Activated T-helper 17 cell treated with anti-CD3 and anti-CD28 coated beads, Interleukin-2, amount 50 U/mL, for 72 hours (primary cell): ENCODE measurements at regions not wholly inside any gene's neighbourhood (a gene's known extent, or its start where the extent isn't known, plus 50 kb on each side); places are given as distances from the start of the nearest gene placed in this dataset.
A peak's percentile ranks its signal among the peaks of the same experiment; 100 is the strongest.
"Not testable (repeated sequence)": the region's sequence is repeated elsewhere in the genome, so short reads cannot be mapped to it uniquely, and the experiment has no call there.

Experiments used
- ATAC-seq: fragments of 150-1000 bp; cut with Tn5 transposase; replicated peaks from 2 replicates; pipeline ENCODE4 v1.10.0; 2021; ENCODE audit warnings: mild to moderate bottlenecking, moderate library complexity
- H3K27ac Mint-ChIP-seq: one replicate; pipeline ENCODE4 v1.8.0; 2022; ENCODE audit warnings: mixed read lengths
- H3K27me3 Mint-ChIP-seq: one replicate; pipeline ENCODE4 v1.8.0; 2022; ENCODE audit warnings: mixed read lengths
- H3K36me3 Mint-ChIP-seq: one replicate; pipeline ENCODE4 v1.8.0; 2022; ENCODE audit warnings: low read depth, mild to moderate bottlenecking, mixed read lengths
- H3K4me1 Mint-ChIP-seq: one replicate; pipeline ENCODE4 v1.8.0; 2022; ENCODE audit warnings: mixed read lengths
- H3K4me3 Mint-ChIP-seq: one replicate; pipeline ENCODE4 v1.8.0; 2022; ENCODE audit warnings: mild to moderate bottlenecking, mixed read lengths
- H3K9me3 Mint-ChIP-seq: one replicate; pipeline ENCODE4 v1.8.0; 2022; ENCODE audit warnings: mixed read lengths

DNA sequence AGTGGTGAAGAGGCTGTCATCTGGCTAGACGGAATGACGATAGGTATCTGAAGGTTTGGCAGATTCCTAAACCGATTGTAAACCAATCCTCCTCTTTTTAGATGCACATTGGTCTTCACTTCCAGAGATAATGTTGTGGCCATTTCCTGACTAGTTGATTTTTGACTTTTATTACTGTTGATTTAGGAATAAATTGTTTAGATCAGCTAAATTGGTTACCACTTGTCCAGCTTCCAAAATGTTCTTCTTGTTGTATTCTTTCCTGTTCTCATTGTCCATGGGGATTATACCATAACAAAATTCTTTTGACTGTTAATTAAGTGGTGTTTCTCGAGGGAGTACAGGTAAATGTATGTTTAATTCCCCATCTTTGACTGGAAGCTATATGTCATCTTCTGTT is 119.7 kb downstream of the MACROH2A1 start:
- no peaks in the 10 kb centered on the region for H3K4me1 Mint-ChIP-seq
- H3K27ac Mint-ChIP-seq = no peak overlapping the region
- no peak for ATAC-seq
- no peaks in the 10 kb centered on the region for H3K9me3 Mint-ChIP-seq
- peaks cover 9% of the 10 kb centered on the region for H3K27me3 Mint-ChIP-seq
- no peaks in the 10 kb centered on the region for H3K36me3 Mint-ChIP-seq
- H3K4me3 Mint-ChIP-seq = no peak overlapping the region

DNA sequence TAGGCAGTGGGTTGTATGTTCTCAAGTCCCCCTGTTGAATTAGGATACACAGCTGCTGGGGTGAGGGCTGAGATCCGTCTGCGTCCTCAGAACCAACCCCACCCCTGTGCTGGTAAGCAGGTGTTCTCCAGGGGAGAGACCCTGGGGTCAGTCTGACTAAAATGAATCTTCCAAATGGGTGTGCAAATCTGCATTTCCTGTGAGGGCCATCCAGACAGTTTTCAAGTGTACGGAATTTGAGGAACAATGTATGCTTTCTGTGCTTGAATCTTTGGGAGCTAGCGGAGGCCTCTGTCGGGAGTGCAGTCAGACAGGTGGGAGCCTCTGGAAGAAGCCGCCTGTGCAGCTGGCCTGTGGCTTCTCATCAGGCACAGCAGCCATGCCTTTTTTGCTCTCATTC is 122.9 kb downstream of the MACROH2A1 start:
- Mint-ChIP-seq H3K27ac (no peak overlapping the region), H3K27me3 (peaks cover 9% of the 10 kb centered on the region), H3K4me3 (no peak overlapping the region), H3K9me3 (no peaks in the 10 kb centered on the region), H3K4me1 (no peaks in the 10 kb centered on the region), H3K36me3 (no peaks in the 10 kb centered on the region)
- ATAC-seq = no peak

GRCh38 chr5:135273212-135273611 is 125.8 kb downstream of the MACROH2A1 start:
- Mint-ChIP-seq H3K4me3 (no peak overlapping the region), H3K27ac (no peak overlapping the region), H3K27me3 (peaks cover 4% of the 10 kb centered on the region), H3K4me1 (no peaks in the 10 kb centered on the region), H3K36me3 (no peaks in the 10 kb centered on the region), H3K9me3 (no peaks in the 10 kb centered on the region)
- peak; percentile 32 for ATAC-seq

- ATAC-seq = no peak
- Mint-ChIP-seq H3K36me3 (no peaks in the 10 kb centered on the region), H3K27ac (no peak overlapping the region), H3K27me3 (peaks cover 6% of the 10 kb centered on the region), H3K4me1 (no peaks in the 10 kb centered on the region), H3K4me3 (no peak overlapping the region), H3K9me3 (no peaks in the 10 kb centered on the region)
Measured at GRCh38 chr5:135272311-135272805, 126.7 kb downstream of the MACROH2A1 start.

- no peaks in the 10 kb centered on the region for H3K4me1 Mint-ChIP-seq
- no peak for ATAC-seq
- H3K27me3 Mint-ChIP-seq = peaks cover 9% of the 10 kb centered on the region
- H3K36me3 Mint-ChIP-seq = no peaks in the 10 kb centered on the region
- H3K27ac Mint-ChIP-seq = no peak overlapping the region
- H3K4me3 Mint-ChIP-seq = no peak overlapping the region
- no peaks in the 10 kb centered on the region for H3K9me3 Mint-ChIP-seq
Measured at GRCh38 chr5:135271533-135272310, 127.3 kb downstream of the MACROH2A1 start.

DNA sequence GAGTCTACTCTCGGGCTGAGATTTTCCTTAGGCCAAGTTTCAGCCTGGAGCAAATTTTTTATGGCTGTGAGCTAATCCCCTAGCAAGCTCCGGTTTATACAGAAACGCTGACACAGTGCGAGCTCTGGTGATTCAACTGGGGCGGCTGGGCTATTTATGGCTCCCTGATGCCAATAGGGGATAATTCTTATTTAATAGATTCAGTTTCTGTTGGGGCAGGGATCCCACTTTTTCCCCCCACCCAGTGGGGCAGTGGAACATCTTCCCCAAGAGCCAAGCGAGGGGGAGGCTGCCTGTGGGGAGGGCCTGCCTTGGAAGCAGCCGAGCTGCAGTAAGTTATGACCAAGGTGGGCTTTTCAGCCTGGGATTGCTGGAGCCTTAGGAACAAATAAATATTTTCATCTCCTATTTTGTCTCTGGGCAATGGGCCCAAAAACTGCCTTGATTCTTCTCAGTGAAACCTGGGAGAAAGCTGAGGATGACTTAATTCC is 129.1 kb downstream of the MACROH2A1 start:
- peaks cover 17% of the 10 kb centered on the region for H3K27me3 Mint-ChIP-seq
- H3K27ac Mint-ChIP-seq = no peak overlapping the region
- no peaks in the 10 kb centered on the region for H3K9me3 Mint-ChIP-seq
- no peaks in the 10 kb centered on the region for H3K36me3 Mint-ChIP-seq
- no peaks in the 10 kb centered on the region for H3K4me1 Mint-ChIP-seq
- no peak for ATAC-seq
- H3K4me3 Mint-ChIP-seq = no peak overlapping the region

DNA sequence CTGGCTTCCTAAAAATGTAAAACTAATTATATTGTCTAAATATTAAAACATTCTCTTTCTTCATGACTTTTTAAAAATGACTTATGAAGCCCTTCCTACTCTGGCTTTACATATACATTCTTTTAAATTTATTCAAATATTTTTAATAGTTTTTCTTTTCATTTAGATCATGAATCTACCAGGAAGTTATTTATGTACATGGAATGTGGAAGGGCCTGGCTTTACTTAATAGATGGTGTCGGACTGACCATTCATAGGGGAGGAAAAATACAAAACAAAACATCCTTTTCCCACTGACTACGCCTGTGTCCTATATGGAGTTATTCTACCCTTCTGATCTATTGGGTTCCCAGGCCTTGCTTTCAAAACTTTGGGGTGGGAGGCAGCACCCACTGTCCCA is 129.8 kb downstream of the MACROH2A1 start:
- no peak for ATAC-seq
- Mint-ChIP-seq H3K27me3 (peaks cover 21% of the 10 kb centered on the region), H3K4me3 (no peak overlapping the region), H3K36me3 (no peaks in the 10 kb centered on the region), H3K9me3 (no peaks in the 10 kb centered on the region), H3K4me1 (no peaks in the 10 kb centered on the region), H3K27ac (no peak overlapping the region)

GRCh38 chr5:135266975-135267374 is 132.1 kb downstream of the MACROH2A1 start:
- H3K4me1 Mint-ChIP-seq = no peaks in the 10 kb centered on the region
- H3K27ac Mint-ChIP-seq = no peak overlapping the region
- ATAC-seq = no peak

DNA sequence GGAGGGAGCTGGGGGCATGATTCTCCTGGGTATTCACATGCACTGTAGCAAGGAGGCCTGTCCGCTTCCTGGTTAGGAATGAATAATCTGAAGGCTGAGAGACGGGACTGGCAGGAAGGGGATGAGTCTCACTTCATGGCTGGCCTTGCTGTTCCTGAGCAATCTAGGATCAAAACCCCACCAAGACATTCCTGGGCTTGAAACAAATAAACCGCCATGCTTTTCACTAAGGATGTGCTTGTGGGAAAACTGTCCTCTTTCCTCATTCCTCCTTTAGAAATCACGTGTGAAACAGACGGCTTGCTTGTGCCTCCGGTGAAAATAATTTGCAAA is 132.8 kb downstream of the MACROH2A1 start:
- H3K27me3 Mint-ChIP-seq = peaks cover 21% of the 10 kb centered on the region
- H3K4me3 Mint-ChIP-seq = no peak overlapping the region
- no peak for ATAC-seq
- H3K36me3 Mint-ChIP-seq = no peaks in the 10 kb centered on the region
- H3K9me3 Mint-ChIP-seq = no peaks in the 10 kb centered on the region
- no peaks in the 10 kb centered on the region for H3K4me1 Mint-ChIP-seq
- H3K27ac Mint-ChIP-seq = no peak overlapping the region

More at GRCh38 chr5:135266975-135267374, 132.1 kb downstream of the MACROH2A1 start:
- Mint-ChIP-seq H3K4me3 (no peak overlapping the region), H3K36me3 (no peaks in the 10 kb centered on the region), H3K9me3 (no peaks in the 10 kb centered on the region), H3K27me3 (peaks cover 21% of the 10 kb centered on the region)

DNA sequence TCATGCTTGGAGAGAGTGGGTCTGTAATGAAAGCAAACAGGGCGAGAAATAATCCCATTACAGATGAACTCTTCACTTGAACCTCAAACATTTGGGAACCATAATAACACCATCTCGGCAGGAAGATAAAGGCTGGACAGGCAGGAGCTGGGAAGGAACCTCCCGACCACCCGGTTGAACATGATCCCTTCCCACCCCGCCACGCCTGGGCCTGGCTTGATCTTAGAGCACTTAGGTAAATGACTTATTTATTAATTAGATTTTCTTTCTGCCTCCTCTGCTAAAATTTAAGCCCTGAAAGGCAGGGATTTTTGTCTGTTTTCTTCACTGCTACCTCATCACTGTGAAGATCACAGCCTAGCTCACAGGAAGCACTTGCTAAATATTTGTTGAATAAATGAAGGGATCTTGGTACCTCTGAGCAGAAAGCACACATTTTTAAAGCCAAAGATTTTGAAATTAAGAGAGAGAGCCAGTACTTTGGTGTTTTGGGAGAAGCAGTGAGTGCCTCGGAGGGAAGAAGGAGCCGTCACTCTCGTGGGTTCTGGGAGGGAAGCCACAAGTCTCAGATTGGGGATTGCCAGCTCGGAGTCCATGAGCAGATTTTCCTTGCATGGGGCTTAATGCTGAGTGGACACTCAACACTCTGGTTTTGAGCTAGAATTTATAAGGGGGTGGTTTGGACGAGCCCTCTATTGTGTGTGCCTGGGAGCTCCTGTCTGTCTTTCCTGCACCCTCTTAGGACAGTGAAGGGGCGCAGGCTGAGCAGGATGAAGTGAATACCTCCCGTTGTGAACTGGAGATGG is 133.3 kb downstream of the MACROH2A1 start:
- no peak overlapping the region for H3K4me3 Mint-ChIP-seq
- H3K27ac Mint-ChIP-seq = no peak overlapping the region
- peaks cover 23% of the 10 kb centered on the region for H3K27me3 Mint-ChIP-seq
- H3K4me1 Mint-ChIP-seq = no peaks in the 10 kb centered on the region
- H3K9me3 Mint-ChIP-seq = peaks cover 2% of the 10 kb centered on the region
- H3K36me3 Mint-ChIP-seq = no peaks in the 10 kb centered on the region
- no peak for ATAC-seq

DNA sequence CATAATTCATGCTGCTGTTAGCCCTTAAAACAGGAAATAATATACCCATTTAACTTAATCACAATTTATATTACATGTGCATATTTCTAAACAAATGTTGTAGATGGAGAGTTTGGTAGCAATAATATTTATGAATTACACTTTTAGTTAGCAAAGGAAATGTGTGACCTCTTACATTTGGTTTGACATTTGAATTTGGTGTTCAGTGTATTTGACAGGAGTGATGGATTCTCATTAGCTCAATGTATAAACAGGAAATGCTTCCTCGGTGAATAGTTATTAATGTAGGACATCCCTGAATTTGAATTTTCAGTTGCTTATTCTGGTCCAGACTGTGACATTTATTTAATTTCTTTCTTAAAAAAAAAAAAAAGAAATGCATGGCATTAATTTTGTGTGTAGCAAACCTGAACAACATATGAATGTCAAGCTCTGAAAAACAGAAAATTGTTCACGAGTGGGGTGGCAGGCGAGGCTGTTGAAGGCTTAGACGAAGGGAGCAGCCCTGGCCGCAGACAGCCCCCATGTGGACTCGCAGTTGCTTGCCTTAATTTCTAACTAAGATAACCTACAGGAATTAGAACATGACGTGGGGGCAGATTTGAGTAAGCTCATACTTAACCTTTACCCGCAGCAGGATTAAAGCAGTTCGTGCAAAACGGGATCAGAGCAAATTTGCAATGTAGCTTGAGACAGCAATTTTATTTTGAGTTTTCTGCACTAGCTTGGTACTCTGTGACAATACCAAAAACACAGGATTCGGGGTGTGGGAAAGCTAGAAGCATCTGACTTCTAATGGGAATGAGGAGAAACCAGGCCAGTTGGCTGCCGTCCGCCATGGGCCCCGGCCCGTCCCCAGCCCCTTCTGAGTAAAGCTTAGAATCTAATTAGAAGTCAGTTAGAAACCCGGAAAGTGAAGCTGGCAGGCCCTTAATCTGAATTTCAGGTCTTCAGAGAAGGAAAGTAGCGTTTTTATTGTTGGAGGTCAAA is 134.3 kb downstream of the MACROH2A1 start:
- Mint-ChIP-seq H3K36me3 (no peaks in the 10 kb centered on the region), H3K9me3 (peaks cover 6% of the 10 kb centered on the region), H3K4me1 (no peaks in the 10 kb centered on the region), H3K27ac (no peak overlapping the region), H3K4me3 (no peak overlapping the region), H3K27me3 (peaks cover 28% of the 10 kb centered on the region)
- no peak for ATAC-seq

DNA sequence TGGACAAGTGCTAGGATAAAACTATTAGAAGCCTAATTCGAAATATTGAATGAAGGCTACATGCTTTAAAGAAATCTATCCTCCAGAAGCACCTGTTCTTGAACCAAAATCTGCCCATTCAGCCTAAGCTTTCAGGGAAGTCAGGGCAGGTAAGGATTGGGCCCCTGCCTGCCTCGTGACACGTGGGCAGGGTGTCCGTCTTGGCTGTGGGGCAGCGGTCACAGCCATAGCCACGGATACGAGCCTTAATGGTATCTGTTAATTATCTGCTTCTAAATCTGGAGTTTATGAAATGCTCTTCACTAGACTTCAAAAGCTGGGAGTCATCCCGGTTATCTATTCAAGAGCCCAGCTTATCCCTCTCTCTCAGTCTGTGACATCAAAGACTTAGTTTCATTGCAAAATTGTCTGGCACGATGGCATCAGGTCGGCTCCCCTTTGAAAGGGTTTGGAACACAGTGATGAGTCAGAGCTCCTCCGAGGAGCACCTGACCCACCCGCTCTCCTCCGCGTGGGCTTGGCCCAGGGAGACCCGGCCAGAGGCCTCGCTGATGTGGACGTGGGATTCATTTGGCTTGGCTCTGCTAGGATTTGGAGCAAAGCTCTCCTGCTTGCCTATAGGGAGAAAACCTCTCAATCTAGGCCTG is 135.9 kb downstream of the MACROH2A1 start:
- H3K36me3 Mint-ChIP-seq = no peaks in the 10 kb centered on the region
- peaks cover 9% of the 10 kb centered on the region for H3K9me3 Mint-ChIP-seq
- H3K4me1 Mint-ChIP-seq = no peaks in the 10 kb centered on the region
- peaks cover 30% of the 10 kb centered on the region for H3K27me3 Mint-ChIP-seq
- H3K27ac Mint-ChIP-seq = no peak overlapping the region
- H3K4me3 Mint-ChIP-seq = no peak overlapping the region
- no peak for ATAC-seq

DNA sequence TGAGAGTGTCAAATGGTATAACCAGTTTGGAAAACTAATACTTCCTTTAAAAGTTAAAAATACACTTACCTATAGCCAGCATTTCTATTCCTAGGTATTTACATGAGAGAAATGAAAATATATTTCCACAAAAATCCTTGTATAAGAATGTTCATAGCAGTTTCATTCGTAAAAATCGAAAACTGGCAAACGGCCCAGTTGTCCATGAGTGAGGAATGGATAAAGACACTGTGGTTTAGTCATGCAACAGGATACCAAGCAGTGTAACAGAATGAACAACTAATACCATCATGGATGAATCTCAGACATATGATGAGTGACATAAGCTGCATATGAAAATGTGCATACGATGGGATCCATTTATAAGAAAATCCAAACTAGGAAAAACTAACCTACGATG is 136.7 kb downstream of the MACROH2A1 start:
- no peaks in the 10 kb centered on the region for H3K4me1 Mint-ChIP-seq
- no peak overlapping the region for H3K27ac Mint-ChIP-seq
- peaks cover 24% of the 10 kb centered on the region for H3K27me3 Mint-ChIP-seq
- ATAC-seq = no peak
- no peaks in the 10 kb centered on the region for H3K36me3 Mint-ChIP-seq
- peaks cover 9% of the 10 kb centered on the region for H3K9me3 Mint-ChIP-seq
- no peak overlapping the region for H3K4me3 Mint-ChIP-seq

- not testable (repeated sequence) for H3K4me3 Mint-ChIP-seq
Measured at GRCh38 chr5:135260108-135260507, 138.9 kb downstream of the MACROH2A1 start.

More at GRCh38 chr5:135260108-135260507, 138.9 kb downstream of the MACROH2A1 start:
- H3K9me3 Mint-ChIP-seq, H3K36me3 Mint-ChIP-seq, H3K4me1 Mint-ChIP-seq, ATAC-seq, H3K27ac Mint-ChIP-seq: not testable (repeated sequence)
- H3K27me3 Mint-ChIP-seq = peaks cover 16% of the 10 kb centered on the region
